ENCODE measurements at regions not wholly inside any gene's neighbourhood (a gene's known extent, or its start where the extent isn't known, plus 50 kb on each side); places are given as distances from the start of the nearest gene placed in this dataset.
A peak's percentile ranks its signal among the peaks of the same experiment; 100 is the strongest.

DNA sequence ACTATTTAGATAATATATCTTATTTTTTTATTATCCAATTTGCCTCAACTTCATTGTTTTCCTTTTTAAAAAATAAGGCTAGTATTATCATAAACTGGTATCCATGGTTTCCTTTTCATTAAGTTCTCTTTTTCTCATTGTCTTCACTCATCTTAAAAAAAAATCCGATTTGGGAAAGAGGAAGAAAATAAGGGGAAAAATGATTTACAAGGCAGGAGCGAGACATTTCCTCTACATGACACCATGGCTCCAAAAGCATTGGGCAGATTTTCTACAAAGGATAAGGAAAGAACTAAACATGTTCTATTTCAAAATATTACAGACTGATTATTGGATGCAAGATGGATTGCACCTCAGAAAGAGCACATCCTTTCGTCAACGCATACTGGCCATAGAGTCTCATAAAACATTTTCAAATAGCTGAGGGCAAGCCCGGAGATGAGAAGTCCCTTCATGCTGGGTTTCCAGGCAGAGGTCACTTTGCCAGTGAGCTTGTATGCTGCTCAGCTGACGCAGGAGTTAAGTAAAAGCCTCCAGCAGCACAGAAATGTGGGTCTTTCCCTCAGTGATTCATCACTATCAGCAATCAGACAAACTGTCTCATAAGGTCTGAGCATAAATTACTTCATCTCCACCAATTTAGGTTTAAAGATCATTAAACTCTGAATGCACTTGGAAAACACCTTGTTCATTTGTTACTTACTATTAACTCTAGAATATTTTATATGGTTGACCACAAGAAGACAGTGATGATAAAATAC is 129.0 kb upstream of the TNFAIP3 start:
- Histone ChIP-seq H3K27me3 (no peaks in the 10 kb centered on the region), H3K27ac (peak overlapping the region in 1 of 12 donors; percentile 43), H3K36me3 (no peaks in the 10 kb centered on the region), H3K4me1 (peaks cover 0 to 38% (median 0%) of the 10 kb centered on the region in 12 donors), H3K9me3 (no peaks in the 10 kb centered on the region), H3K4me3 (no peak overlapping the region)
- DNase-seq, result no peak
- WGBS, 4 donors, result 73 to 78% (median 75%) methylated on average over 6 of the region's 6 CpGs
- peak in 1 of 4 donors; percentile 41 for ATAC-seq
- intact Hi-C loops (cut with DNase I), result no loop called here
- no peak for TF ChIP-seq POLR2A (IDR thresholded peaks at IDR 0.05)
- TF ChIP-seq, protein P1, sequence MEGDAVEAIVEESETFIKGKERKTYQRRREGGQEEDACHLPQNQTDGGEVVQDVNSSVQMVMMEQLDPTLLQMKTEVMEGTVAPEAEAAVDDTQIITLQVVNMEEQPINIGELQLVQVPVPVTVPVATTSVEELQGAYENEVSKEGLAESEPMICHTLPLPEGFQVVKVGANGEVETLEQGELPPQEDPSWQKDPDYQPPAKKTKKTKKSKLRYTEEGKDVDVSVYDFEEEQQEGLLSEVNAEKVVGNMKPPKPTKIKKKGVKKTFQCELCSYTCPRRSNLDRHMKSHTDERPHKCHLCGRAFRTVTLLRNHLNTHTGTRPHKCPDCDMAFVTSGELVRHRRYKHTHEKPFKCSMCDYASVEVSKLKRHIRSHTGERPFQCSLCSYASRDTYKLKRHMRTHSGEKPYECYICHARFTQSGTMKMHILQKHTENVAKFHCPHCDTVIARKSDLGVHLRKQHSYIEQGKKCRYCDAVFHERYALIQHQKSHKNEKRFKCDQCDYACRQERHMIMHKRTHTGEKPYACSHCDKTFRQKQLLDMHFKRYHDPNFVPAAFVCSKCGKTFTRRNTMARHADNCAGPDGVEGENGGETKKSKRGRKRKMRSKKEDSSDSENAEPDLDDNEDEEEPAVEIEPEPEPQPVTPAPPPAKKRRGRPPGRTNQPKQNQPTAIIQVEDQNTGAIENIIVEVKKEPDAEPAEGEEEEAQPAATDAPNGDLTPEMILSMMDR (IDR thresholded peaks at IDR 0.05), result no peak

DNA sequence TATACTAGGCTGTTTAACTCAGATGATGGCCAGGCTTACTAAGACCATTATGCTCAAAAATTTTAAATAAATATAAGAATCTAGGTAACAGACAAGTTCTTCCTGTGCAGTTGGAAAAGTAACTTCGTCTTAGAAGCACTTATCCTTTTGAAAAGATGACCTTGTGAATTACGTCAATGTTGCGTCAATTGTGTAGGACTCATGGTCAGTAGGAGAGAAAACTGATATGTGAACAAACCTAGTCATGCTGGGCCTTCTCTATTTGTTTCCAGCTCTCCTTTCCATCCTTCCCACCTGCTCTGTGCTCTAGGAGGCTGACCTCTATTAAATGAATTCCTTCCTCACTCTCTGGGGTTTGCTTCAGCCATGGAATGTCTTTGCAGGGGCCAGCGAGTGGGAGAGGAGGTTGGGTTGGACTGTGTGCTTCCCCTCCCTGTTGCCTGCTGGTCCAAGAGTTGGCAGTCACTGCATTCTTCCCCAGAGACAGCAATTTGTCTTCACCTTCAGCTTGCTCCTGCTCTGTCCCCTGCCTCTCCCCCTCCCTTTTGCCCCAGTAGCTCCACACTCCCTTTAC is 128.0 kb upstream of the TNFAIP3 start:
- no peak overlapping the region for H3K27ac ChIP-seq
- no peaks in the 10 kb centered on the region for H3K27me3 ChIP-seq
- DNase-seq (no peak), ATAC-seq (no peak)
- no peaks in the 10 kb centered on the region for H3K9me3 ChIP-seq
- intact Hi-C loops (cut with DNase I), result no loop called here
- no peaks in the 10 kb centered on the region for H3K36me3 ChIP-seq
- WGBS, 4 donors, result 85 to 91% (median 89%) methylated on average over 4 of the region's 4 CpGs
- no peak overlapping the region for H3K4me3 ChIP-seq
- TF ChIP-seq, protein P1 (IDR thresholded peaks at IDR 0.05), result no peak
- TF ChIP-seq POLR2A (IDR thresholded peaks at IDR 0.05), result no peak
- peaks cover 0 to 36% (median 0%) of the 10 kb centered on the region in 12 donors for H3K4me1 ChIP-seq

DNA sequence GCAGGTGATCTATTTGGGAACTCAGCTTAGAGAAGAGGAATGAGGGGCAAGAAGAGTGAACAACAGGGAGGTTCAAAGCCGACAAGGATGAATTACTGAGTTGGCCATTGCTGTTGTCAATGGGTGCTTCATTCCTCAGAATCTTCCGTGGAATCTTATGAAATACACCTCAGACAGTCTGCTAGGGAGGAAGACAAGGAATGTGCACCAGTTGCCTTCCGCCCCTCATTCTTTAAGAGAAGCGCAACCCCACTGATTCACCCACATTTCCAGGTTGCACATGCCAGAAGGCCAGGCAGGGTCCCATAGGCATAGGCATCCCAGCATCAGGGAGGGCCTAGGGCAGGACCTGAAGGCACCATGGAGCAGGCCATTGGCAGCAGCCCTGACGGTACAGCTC is 127.5 kb upstream of the TNFAIP3 start:
- no peaks in the 10 kb centered on the region for H3K9me3 ChIP-seq
- no peaks in the 10 kb centered on the region for H3K36me3 ChIP-seq
- intact Hi-C loops (cut with DNase I), result no loop called here
- ATAC-seq (no peak), DNase-seq (no peak)
- no peak for TF ChIP-seq POLR2A (IDR thresholded peaks at IDR 0.05)
- TF ChIP-seq, protein P1 (IDR thresholded peaks at IDR 0.05), result no peak
- H3K27me3 ChIP-seq, result no peaks in the 10 kb centered on the region
- peak overlapping the region in 3 of 12 donors; percentile 5 to 17 (median 15) for H3K27ac ChIP-seq
- peaks cover 0 to 31% (median 0%) of the 10 kb centered on the region in 12 donors for H3K4me1 ChIP-seq
- WGBS, 4 donors, result 87 to 99% (median 93%) methylated on average over 5 of the region's 5 CpGs
- no peak overlapping the region for H3K4me3 ChIP-seq

DNA sequence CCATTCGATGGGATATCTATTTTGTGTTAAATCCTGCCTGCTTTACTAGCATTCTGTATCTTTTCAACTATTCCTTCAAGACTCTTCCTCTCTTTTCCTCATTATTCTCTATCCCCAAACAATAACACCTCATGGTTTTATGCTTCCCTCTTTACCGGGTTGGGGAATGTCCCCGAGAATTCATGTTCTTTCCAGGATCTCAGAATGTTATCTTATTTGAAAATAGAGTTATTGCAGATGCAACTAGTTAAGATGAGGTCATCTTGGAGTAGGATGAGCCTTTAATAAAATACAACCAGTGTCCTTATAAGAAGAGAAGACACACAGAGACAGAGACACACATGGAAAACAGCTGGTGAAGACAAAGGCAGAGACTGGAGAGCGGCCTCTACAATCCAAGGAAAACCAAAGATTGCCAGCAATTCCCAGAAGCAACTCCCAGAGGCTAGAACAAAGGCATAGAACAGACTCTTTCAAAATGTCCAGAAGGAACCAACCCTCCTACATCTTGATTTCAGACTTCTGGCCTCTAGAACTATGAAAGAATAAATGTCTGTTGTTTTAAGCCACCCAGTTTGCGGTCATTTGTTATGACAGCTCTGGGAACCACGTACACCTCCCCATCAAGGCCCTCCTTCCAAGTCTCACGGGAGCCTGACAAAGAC is 126.8 kb upstream of the TNFAIP3 start:
- no peak for TF ChIP-seq POLR2A (IDR thresholded peaks at IDR 0.05)
- TF ChIP-seq, protein P1 (IDR thresholded peaks at IDR 0.05), result no peak
- Histone ChIP-seq H3K27ac (peak overlapping the region in 2 of 12 donors; percentile 5 to 17), H3K4me1 (peaks cover 0 to 25% (median 0%) of the 10 kb centered on the region in 12 donors), H3K36me3 (no peaks in the 10 kb centered on the region), H3K9me3 (no peaks in the 10 kb centered on the region), H3K4me3 (no peak overlapping the region), H3K27me3 (no peaks in the 10 kb centered on the region)
- ATAC-seq, result peak in 3 of 4 donors; percentile 61 to 75 (median 61)
- 69 to 79% (median 77%) methylated on average over 7 of the region's 7 CpGs for WGBS, 4 donors
- DNase-seq, result peak in 1 of 5 donors; percentile 22
- intact Hi-C loops (cut with DNase I), result no loop called here

All from heart left ventricle (tissue), 16 donors.